HL-60 (cell line): ENCODE measurements at regions not wholly inside any gene's neighbourhood (a gene's known extent, or its start where the extent isn't known, plus 50 kb on each side); places are given as distances from the start of the nearest gene placed in this dataset.

Experiments used
- DNase-seq, 2 experiments: peaks; one replicate each; pipeline ENCODE4 v3.0.0-alpha.2; 2010 to 2020; ENCODE audit warnings: low read depth in 1 of 2, low spot score in 1 of 2
- H3K27ac ChIP-seq: fragments of 250-450 bp; sonication (Bioruptor Pico); replicated peaks from 2 replicates; pipeline ENCODE4 v1.5.1; 2020; ENCODE audit warnings: mild to moderate bottlenecking, moderate library complexity
- H3K27me3 ChIP-seq: fragments of 250-450 bp; sonication (Bioruptor Pico); 2 replicates; pipeline ENCODE4 v1.5.1; 2021; ENCODE audit warnings: mild to moderate bottlenecking, moderate library complexity; ENCODE audit not compliant: insufficient read depth, poor library complexity, severe bottlenecking
- H3K4me3 ChIP-seq: replicated peaks from 2 replicates; pipeline ENCODE4 v1.5.1; 2011; ENCODE audit warnings: mild to moderate bottlenecking, control low read depth, low read length; ENCODE audit not compliant: insufficient read depth
- GABPA ChIP-seq: IDR thresholded peaks from 2 replicates; pipeline ENCODE4 v1.6.1; 2012; ENCODE audit warnings: low read depth
- POLR2AphosphoS5 ChIP-seq: IDR thresholded peaks from 2 replicates; pipeline ENCODE4 v1.6.1; 2012; ENCODE audit warnings: low read depth
- SPI1 ChIP-seq: IDR thresholded peaks from 2 replicates; pipeline ENCODE4 v1.6.1; 2012; ENCODE audit warnings: low read depth, mild to moderate bottlenecking, borderline replicate concordance
- TF ChIP-seq, protein P1 (sequence below): IDR thresholded peaks from 2 replicates; pipeline ENCODE4 v1.6.1; 2012; ENCODE audit warnings: low read depth; ENCODE audit not compliant: insufficient replicate concordance
- TF ChIP-seq, protein P2 (sequence below): IDR thresholded peaks from one replicate; pipeline ENCODE4 v1.5.1; 2011; ENCODE audit warnings: low read length, control low read depth, inconsistent platforms; ENCODE audit not compliant: insufficient read depth

- DNase-seq = no peak
- Histone ChIP-seq H3K27me3 (no peaks in the 10 kb centered on the region), H3K4me3 (no peak overlapping the region), H3K27ac (no peak overlapping the region)
- TF ChIP-seq SPI1 (no peak), GABPA (no peak), POLR2AphosphoS5 (no peak)
- TF ChIP-seq, protein P1, sequence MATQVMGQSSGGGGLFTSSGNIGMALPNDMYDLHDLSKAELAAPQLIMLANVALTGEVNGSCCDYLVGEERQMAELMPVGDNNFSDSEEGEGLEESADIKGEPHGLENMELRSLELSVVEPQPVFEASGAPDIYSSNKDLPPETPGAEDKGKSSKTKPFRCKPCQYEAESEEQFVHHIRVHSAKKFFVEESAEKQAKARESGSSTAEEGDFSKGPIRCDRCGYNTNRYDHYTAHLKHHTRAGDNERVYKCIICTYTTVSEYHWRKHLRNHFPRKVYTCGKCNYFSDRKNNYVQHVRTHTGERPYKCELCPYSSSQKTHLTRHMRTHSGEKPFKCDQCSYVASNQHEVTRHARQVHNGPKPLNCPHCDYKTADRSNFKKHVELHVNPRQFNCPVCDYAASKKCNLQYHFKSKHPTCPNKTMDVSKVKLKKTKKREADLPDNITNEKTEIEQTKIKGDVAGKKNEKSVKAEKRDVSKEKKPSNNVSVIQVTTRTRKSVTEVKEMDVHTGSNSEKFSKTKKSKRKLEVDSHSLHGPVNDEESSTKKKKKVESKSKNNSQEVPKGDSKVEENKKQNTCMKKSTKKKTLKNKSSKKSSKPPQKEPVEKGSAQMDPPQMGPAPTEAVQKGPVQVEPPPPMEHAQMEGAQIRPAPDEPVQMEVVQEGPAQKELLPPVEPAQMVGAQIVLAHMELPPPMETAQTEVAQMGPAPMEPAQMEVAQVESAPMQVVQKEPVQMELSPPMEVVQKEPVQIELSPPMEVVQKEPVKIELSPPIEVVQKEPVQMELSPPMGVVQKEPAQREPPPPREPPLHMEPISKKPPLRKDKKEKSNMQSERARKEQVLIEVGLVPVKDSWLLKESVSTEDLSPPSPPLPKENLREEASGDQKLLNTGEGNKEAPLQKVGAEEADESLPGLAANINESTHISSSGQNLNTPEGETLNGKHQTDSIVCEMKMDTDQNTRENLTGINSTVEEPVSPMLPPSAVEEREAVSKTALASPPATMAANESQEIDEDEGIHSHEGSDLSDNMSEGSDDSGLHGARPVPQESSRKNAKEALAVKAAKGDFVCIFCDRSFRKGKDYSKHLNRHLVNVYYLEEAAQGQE = no peak
Observed at GRCh38 chr11:70026012-70026411, 52.1 kb upstream of the ANO1 start.

- no peak for DNase-seq
- no peaks in the 10 kb centered on the region for H3K27me3 ChIP-seq
- no peak overlapping the region for H3K4me3 ChIP-seq
- TF ChIP-seq, protein P2, sequence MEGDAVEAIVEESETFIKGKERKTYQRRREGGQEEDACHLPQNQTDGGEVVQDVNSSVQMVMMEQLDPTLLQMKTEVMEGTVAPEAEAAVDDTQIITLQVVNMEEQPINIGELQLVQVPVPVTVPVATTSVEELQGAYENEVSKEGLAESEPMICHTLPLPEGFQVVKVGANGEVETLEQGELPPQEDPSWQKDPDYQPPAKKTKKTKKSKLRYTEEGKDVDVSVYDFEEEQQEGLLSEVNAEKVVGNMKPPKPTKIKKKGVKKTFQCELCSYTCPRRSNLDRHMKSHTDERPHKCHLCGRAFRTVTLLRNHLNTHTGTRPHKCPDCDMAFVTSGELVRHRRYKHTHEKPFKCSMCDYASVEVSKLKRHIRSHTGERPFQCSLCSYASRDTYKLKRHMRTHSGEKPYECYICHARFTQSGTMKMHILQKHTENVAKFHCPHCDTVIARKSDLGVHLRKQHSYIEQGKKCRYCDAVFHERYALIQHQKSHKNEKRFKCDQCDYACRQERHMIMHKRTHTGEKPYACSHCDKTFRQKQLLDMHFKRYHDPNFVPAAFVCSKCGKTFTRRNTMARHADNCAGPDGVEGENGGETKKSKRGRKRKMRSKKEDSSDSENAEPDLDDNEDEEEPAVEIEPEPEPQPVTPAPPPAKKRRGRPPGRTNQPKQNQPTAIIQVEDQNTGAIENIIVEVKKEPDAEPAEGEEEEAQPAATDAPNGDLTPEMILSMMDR = no peak
- TF ChIP-seq GABPA (no peak), POLR2AphosphoS5 (no peak), SPI1 (no peak)
- TF ChIP-seq, protein P1 = no peak
- no peak overlapping the region for H3K27ac ChIP-seq
Observed at GRCh38 chr11:70026726-70027125, 51.4 kb upstream of the ANO1 start.

- DNase-seq = no peak
- no peaks in the 10 kb centered on the region for H3K27me3 ChIP-seq
- H3K4me3 ChIP-seq = no peak overlapping the region
- TF ChIP-seq GABPA = no peak
- TF ChIP-seq POLR2AphosphoS5 = no peak
- TF ChIP-seq, protein P2 = no peak
- no peak overlapping the region for H3K27ac ChIP-seq
Observed at GRCh38 chr11:70027451-70027850, 50.7 kb upstream of the ANO1 start.

DNA sequence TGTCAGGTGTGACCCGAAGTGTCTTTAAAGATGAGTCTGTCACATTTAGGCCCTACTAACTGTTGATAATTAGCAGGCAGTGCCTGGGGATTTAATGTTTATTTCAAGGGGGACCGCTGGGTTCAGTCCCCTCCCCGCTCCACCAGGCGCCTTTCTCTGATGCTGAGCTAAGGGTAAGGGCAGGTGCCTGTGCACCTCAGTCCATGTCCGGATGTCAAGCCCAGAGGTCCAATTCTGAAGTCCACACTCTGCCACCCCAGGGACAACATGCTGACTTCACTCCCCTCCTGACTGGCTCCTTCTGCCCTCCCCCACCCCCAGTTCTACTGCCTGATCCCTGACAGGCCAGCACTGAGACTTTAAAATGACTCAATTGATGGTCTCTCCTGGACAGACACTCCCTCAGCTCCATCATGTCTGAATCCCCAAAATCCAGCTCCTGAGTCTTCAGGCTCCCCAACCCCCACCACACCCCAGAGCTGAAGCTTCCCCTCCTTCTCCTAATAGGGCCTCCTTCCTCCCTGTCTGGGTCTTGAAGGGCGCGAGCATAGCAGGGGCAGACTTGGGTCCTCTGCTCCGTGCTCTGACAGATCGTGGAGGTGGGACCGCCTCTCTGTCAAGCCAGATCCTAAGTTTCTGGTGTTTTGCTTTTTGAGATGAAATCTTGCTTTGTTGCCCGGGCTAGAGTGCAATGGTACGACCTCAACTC is 49.8 kb upstream of the ANO1 start:
- Histone ChIP-seq H3K27ac (no peak overlapping the region), H3K27me3 (no peaks in the 10 kb centered on the region), H3K4me3 (no peak overlapping the region)
- DNase-seq = no peak
- TF ChIP-seq, protein P1 = no peak
- TF ChIP-seq POLR2AphosphoS5 = no peak
- TF ChIP-seq GABPA = no peak
- no peak for TF ChIP-seq SPI1
- TF ChIP-seq, protein P2 = no peak
